NCI-H345 (cell line): ENCODE measurements at regions not wholly inside any gene's neighbourhood (a gene's known extent, or its start where the extent isn't known, plus 50 kb on each side); places are given as distances from the start of the nearest gene placed in this dataset.
"Not testable (repeated sequence)": the region's sequence is repeated elsewhere in the genome, so short reads cannot be mapped to it uniquely, and the experiment has no call there.

Source experiments
- DNase-seq: peaks from one replicate; lab custom pipeline; 2025; lab: John Stamatoyannopoulos, UW

DNA sequence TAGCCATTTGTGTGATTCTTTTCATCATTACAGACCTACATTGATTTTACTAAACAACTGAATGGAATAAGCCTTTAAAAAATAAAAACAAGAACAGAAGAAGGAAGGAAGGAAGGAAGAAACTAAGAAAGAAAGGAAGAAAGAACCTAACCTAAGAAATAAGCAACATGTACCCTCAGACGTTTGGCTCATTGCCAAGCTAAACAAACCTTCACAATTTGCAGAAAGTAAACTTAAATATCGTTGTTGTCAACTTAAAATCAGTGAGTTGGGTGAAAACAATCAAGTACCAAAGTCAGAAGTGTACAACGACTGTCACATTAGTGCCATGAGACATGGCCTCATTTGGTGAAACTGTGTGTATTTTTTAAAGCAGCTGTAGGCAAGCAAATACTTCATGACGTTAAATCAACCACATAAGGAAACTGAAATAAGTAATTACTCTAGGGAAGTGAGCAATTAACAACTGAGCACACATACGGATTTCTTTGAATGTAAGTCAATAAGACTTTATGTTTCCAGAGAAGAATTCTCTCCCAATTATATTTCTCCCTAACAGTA is 313.1 kb upstream of the TMPRSS15 start:
- peak; percentile 51 for DNase-seq

DNA sequence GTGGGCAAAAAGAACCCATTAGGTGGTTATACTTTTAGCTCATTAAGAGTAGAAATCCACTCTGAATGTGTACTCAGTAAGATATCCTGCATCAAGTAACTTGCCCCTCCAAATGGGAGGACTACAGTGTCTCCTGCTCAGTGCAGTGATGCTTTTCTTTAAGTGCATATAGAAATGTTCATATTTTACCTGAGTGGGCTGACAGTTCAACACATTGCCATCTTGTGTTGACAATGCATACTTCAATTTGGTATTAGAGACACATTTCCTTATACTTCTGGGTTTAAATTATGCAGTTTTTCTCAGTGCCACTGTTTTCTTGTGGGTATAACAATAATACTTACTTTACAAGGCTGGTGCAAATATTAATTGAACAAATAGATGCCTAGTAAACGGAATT is 318.6 kb upstream of the TMPRSS15 start:
- DNase-seq: no peak

DNA sequence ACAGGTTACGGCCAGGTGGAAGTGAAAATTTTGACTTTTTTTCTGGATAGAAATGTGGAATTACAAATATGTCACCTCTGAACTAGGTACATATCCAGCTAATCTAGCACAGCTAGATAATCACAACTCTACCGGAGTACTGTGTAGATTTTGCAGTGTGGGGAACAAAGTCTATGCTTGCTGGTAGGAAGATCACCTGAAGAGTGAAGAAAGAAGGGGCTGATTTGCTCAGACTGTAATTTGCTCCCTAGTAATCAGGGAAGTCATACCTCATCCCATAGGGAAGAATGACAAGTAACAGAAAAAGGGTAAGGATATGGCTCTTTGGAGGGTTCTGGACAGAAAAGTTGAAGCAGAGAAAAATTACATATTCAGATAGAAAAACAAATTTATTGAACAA is 319.6 kb upstream of the TMPRSS15 start:
- no peak for DNase-seq

DNA sequence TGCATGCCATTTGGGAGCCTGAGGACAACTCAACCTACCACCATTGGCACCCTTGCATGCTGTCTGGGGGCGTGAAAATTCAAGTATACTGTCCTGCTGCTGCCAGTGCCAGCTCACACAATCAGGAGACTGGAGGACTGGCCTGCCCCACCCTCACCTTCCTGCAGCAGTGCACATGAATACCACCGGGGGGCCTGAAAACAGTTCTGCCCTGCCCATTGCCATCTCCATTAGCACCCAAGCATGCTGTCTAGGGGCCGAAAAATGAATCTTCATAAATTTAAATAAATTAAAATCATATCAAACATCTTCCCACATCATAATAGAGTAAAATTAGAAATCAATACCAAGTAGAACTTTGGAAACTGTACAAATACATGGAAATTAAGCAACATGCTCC is 322.1 kb upstream of the TMPRSS15 start:
- DNase-seq: no peak

DNA sequence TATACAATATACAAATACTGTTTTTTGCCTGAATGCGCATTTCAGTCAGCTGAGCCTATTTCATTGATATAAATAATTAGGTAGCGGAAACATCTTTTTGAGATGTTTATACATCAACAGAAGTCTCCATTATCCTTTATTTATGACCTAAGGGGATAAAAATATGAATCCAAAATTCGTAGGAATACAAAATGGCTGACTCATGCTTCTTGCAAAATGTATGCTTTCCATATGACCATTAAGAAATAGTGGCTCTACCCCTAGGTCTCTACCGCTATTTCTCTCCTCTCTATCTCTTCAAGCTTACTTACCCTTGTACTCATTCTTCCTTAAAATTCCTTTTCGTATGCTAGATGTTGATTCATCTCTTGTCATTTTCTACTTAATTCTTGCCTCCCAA is 338.4 kb upstream of the TMPRSS15 start:
- no peak for DNase-seq

DNA sequence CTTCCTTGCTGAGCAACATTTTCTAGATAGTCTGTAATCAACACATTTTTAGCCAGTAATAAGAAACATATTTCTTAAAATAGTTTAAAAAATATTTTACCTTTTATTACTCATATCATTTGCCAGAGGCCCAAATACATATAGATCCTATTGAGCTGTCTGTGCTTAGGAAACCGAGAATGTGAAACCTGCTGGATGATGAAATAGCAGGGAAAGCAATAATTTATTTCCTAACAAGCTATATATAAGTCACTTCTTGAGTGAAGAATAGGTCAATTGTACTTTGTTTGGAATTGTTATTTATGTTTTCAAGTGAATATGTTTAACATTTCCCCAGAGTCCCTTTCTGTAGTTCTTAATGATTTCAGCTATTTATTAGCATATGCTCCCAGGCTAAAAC is 339.9 kb upstream of the TMPRSS15 start:
- DNase-seq: no peak

DNA sequence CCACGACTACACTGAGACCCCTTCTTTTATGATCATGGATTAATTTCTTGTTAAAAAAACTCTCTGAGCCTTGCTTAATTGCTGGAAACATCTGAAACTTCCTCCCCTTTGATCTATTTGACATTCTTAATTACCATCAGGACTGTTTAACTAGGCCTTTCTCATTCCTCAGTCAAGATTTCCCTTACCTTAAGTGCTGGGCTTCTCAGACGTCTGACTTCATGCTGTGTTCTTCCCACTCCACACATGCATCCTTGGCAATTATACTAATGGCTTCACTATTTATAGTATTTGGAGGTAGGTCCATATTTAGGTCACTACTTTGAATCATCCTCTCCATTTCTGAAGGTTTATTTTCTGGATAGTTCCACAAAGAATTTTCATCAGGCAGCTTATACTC is 341.3 kb upstream of the TMPRSS15 start:
- no peak for DNase-seq

DNA sequence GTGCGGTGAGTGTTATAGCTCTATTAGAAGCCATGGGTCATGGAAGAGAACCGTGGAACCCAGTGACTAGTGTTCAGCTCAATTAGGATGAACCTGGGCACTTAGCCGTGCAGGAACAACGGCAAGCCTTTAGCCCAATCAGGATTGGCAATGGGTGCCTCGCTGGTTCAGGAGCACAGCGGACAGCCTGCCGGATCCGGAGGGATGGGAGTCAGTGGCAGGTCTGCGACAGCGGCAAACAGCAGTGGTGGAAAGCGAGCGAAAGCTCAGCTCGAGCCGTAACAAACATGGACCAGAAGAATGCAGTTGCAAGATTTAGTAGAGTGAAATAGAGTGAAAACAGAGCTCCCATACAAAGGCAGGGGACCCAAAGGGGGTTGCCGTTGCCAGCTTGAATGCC is 349.3 kb upstream of the TMPRSS15 start:
- DNase-seq: not testable (repeated sequence)

DNA sequence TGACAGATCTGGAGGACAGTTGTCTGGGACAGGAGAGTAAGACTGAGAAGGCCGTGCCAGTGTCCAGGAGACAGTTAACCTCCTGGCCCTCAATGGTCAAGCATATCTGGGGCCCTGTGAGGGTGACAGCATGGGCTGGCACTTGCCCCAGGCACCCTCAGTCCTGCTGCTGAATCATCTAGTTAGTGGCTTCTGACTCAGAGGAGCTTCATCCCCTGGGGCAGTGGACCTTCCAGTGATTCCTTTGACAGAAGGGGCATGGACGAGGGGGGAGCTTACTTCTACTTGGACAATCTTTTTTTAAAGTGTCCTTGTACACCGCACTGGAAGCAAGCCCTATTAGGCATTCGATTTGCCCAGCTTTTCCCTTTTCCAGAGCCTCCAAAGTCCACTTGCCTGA is 352.7 kb upstream of the TMPRSS15 start:
- not testable (repeated sequence) for DNase-seq

DNA sequence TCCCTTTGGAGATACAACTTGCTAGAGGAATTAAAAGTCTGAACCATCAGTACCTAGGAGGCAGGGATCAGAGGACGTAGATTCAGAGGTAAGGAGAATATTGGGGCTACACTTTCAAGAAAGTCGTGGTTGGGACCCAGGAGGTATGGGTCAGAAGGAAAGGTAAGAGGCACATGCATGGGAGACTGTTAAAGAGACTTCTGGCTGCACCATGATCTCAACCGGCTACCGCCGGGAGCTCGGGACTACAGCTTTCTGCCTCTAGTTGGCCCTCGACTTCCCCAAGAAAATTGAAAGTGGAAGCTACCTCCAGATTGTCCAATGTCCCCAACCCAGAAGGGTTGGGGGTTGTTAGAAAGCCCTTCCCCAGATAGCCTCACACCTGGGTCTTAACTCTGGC is 355.7 kb upstream of the TMPRSS15 start:
- no peak for DNase-seq

DNA sequence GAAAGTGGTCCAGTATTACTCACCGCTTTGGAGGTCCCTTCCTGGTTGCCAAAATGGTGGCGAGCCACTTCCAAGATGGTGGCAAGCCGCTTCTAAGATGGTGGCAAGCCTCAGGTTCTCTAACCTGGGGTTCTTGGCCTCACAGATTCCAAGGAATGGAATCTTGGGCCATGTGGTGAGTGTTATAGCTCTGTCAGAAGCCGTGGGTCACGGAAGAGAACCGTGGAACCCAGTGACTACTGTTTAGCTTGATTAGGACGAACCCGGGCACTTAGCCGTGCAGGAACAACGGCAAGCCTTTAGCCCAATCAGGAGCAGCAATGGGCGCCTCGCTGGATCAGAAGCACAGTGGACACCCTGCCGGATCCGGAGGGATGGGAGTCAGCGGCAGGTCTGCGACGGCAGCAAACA is 356.2 kb upstream of the TMPRSS15 start:
- DNase-seq: no peak

DNA sequence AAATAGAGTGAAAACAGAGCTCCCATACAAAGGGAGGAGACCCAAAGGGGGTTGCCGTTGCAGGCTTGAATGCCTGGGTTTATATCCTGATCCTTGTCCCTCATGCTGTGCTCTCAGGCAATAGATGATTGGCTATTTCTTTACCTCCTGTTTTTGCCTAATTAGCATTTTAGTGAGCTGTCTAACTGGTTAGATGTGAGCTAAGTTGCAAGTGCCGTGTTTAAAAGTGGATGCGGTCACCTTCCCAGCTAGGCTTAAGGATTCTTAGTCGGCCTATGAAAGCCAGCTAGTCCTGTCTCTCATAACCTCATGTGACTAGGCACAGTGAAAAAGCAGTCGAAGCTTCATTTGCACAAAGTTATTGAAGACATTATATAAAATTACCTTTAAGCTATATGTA is 356.7 kb upstream of the TMPRSS15 start:
- no peak for DNase-seq

DNA sequence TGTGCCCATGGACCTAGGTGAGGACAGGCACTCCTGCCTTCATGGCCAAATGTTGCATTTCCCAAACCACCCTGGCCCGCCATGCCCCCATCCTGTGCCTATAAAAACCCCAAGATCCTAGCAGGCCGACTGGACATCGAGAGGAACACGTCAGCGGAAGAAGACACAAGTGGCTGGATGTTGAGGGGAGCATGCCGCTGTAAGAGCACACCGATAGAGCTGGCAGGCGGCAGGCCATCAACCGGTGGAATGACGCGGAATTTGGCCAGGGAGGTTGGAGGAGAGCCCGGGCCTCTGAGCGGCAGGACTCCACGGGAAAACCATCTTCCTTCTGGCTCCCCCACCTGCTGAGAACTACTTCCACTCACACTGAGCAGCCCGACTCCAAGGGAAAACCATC is 361.1 kb upstream of the TMPRSS15 start:
- DNase-seq: no peak

DNA sequence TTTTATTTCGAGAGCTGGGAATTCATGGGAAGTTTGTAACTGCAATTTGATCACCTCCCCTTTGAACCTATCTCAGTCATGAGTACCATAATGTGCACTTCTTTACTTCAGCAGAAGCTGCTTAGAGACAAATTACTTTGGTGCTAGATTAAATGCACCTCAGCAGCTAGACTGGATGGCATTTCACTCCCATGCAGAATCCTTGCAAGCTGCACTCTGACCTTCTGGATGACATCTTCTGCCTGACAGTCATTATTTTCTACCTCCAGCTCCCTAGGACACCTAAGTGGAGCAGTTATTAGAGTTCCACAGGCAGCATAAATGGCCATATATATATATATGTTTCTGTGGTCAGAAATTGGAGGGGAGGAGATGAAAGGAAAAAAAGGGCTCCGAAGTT is 366.0 kb upstream of the TMPRSS15 start:
- DNase-seq: no peak

DNA sequence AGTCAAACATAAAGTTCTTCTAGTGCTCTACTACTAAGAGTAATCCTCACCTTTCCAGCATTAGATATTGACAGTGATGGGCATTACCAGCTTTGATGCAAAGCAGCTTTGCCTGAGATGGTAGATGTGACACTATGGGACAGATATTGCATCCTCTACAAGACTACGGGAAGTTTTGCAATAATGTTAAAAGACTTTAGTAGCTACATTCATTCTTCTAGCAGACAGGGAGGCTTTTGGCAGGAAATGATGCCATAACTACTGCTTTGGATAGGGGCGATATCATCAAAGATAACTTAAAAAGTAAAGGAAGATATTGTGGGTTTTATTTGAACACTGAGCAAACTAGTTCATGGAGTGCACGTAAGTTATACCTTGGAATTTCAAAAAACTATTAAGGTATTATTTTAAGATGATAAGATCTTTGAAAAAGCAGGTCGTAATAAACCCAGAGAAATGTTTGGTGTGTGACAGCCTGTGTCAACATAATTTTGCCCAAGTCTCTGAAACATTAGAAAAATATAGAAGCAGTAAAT is 368.3 kb upstream of the TMPRSS15 start:
- DNase-seq: no peak

DNA sequence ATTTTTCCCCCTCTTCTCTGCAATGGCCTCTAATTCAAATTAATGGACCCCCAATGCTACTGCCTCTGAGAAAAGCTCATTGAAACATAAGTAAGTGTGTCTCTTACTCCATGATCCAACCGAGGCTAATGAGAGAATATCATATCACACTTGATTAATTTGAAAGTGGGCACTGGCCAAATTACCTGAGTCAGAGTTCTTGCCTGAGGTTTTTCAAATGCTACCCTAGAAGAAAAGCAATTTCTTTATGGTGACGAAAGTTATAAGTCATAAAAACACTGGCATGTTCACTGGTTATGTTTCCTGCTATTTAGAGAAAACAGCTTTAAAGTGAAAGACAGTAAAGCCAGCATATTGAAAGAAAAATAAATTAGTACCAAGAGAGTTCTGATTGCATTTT is 368.8 kb upstream of the TMPRSS15 start:
- no peak for DNase-seq

DNA sequence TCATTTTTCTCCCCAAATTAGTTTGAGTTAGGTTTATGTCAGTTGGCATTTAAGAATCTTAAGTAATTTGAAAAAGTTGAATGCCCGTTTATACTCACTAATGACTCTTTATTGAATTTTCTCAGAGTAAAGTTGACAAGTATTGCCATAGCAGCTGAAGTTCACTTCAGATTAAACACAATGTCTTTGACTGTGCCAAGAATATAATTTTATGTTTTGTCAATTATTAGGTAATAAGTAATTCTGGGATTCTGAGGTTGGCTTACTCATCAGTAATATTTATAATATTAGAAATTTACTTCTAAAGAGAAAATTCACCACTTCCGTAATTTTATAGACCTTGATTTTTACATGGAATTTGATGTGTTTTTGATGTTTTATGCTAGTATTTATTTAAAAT is 369.3 kb upstream of the TMPRSS15 start:
- DNase-seq: no peak

DNA sequence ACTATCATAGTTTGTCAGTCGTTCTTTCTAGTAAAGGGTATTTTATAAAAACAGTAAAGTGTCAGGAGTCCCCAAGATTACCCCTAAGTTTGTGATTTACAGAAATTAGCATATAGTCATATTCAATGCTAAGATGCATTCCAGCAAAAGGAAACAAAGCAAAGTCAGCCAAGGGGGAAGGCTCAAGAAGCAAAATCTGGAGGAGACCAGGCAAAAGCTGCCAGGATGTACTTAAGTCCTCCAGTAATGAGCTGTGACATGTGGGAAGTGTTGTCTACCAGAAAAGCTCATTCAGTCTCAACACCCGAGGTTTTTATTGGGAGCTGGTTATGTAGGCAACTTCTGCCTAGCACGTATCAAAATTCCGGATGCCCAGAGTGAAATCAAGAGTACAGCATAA is 373.4 kb upstream of the TMPRSS15 start:
- no peak for DNase-seq

DNA sequence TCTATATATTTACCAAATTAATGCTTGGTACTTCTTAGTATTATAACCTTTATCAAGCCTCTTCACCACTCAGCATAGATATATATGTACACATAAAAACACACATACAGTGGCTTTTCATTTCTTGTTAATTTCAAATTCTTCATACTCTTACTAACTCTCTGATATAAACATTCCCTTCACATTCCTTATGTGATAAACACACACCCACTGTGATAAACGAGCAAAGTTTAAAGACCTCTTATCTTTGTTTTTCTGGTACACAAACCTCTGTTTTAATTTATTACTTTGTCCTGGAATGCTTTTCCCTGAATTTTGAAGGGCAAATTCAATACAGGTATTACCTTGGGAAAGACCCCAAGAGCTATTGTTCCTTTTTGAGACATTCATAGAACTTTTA is 379.1 kb upstream of the TMPRSS15 start:
- no peak for DNase-seq

DNA sequence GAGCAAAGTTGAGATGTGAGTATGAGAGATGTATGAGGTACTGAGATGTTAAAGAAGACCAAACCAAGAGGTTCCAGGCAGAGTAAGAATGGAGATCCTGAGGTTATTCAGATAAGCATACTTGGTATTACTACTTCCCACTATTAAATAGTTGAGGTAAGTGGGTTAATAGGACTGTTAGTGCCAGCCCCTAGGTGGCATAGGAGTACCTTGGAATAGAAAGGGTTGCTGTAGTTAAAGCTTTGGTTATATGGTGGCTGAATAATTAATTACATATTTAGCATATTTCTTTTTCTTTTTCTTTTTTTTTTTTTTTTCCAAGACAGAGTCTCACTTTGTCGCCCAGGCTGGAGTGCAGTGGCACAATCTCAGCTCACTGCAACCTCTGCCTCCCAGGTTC is 397.9 kb upstream of the TMPRSS15 start:
- no peak for DNase-seq

DNA sequence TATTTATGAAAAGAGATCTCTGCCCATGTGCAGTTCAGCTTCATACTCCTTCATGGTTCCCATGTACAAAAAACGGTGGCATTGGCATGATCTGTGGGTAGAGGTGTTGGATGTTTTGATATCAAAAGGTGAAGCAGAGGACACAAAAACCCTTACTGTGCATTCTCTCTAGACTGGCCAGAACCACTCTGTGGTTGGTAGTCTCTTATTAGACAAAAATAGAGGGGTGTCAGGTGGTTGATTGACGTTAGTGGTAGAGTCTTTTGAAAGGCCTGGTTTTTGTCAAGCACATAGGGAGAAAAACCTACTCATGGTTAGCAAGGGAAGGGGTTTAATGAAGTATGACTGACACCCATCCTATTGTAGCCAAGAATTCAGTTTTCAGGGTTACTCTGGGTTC is 400.0 kb upstream of the TMPRSS15 start:
- DNase-seq: no peak

DNA sequence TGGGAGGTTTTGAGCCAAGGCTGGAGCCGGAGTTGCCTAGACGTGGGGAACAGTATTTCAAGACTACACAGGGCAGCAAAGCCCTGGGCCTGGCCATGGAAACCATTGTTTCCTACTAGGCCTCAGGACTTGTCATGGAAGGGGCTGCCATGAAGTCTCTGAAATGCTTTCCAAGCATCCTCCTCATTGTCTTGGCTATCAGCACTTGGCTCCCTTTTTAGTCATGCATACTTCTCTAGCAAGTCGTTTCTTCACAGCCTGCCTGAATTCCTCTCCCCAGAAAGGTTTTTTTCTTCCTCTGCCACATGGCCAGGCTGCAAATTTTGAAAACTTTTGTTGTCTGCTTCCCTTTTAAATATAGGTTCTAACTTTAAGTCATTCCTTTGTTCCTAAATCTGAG is 406.6 kb upstream of the TMPRSS15 start:
- no peak for DNase-seq

DNA sequence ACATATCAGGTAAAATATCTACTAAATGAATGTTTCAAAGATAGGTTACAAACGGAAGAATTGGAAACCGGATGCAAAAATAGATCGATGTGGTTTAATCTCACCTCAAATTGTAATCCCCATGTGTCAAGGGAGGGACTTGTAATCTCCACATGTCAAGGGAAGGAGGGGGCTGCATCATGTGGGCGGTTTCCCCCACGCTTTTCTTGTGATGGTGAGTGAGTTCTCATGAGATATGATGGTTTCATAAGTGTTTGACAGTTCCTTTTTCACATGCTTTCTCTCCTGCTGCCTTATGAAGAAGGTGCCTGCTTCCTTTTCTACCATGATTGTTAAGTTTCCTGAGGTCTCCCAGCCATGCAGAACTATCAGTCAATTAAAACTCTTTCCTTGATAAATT is 408.7 kb upstream of the TMPRSS15 start:
- no peak for DNase-seq

DNA sequence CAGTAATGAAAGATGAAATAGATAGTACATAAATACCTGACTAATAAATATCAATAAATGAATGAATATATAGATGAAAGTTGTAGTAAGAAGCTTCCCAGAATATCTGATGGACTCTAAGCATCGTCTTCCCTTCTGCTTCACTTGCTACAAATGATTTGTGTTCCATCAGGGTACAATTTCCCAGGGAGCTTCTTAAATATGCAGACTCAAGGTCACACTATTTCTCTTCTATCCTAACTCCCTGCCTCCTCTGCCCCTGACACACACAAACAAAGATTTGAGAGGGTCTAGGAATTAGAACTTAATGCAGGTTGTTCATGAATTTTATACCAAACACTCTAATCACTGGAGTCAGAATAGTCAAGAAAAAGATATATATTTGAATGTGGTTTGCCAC is 415.9 kb upstream of the TMPRSS15 start:
- no peak for DNase-seq

DNA sequence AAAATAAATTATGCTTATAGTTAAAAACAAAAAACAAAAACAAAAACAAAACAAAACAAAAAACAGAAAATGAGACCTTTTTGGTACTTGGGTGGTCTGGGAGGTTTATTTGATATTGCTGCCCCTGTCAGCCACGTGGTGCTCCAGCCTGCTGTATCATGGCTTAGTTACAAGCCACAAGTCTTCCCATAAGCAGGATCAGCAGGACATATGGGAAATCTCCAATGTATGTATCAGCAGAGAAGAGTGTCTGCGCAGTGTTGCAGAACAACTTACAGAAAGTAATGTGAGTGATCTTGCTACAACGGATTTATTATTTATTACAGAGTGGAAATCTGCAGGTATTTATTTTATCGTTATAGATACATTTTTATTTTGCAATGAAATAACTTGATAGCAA is 423.0 kb upstream of the TMPRSS15 start:
- no peak for DNase-seq
